Pancreas (tissue), 10 donors: ENCODE measurements at regions not wholly inside any gene's neighbourhood (a gene's known extent, or its start where the extent isn't known, plus 50 kb on each side); places are given as distances from the start of the nearest gene placed in this dataset.

Experiments used
- ATAC-seq, 4 donors: fragments of 200-7000 bp; cut with Tn5 transposase; one replicate each; pipeline versions ENCODE4 v1.8.0 to v1.9.1; 2020; ENCODE audit warnings: mild to moderate bottlenecking in 4 of 4, moderate library complexity in 4 of 4
- DNase-seq, 6 donors: peaks; one replicate each; pipeline ENCODE4 v3.0.0-alpha.2; 2020
- FAIRE-seq: peaks from 2 replicates; lab custom pipeline; 2012; peaks lifted over from hg19 to GRCh38; lab: Jason Lieb, UNC
- H3K27ac ChIP-seq, 4 donors: fragments of 200-600 bp; sonication (generic); 1 replicate in 3 of 4; 2 replicates in 1 of 4; pipeline versions ENCODE4 v1.5.0 to v1.8.0; 2020
- H3K27me3 ChIP-seq, 4 donors: fragments of 200-600 bp; one replicate each; pipeline ENCODE4 v1.8.0; 2021
- H3K36me3 ChIP-seq, 3 donors: fragments of 200-600 bp; sonication (generic) in 1 of 3; one replicate each; pipeline versions ENCODE4 v1.5.0 to v1.8.0; 2020 to 2021
- H3K4me1 ChIP-seq, 3 donors: fragments of 200-600 bp; one replicate each; pipeline ENCODE4 v1.8.0; 2021
- H3K4me3 ChIP-seq, 4 donors: fragments of 200-600 bp; sonication (generic) in 2 of 4; one replicate each; pipeline versions ENCODE4 v1.5.0 to v1.8.0; 2020 to 2021
- H3K9me3 ChIP-seq, 4 donors: fragments of 200-600 bp; one replicate each; pipeline ENCODE4 v1.8.0; 2021
- CTCF ChIP-seq, 4 donors: fragments of 200-600 bp; sonication (generic) in 3 of 4; IDR thresholded peaks; one replicate each; pipeline versions ENCODE4 v1.5.0 to v1.8.0; 2021; ENCODE audit warnings: antibody characterized with exemption in 4 of 4
- WGBS, 2 donors: extraction: QIAGEN DNeasy Blood & Tissue Kit; methylation state at CpG; one replicate each; pipeline ENCODE4 v1.1.7; 2013; 5-methylcytosine and 5-hydroxymethylcytosine counted together
- intact Hi-C, 3 donors: fragments of 100-400 bp; cut with DNase I; formaldehyde crosslinking; loops; one replicate each; pipeline versions ENCODE4 v1.11.1 to v1.14.2; 2022
- donor health status: healthy with polysubstance abuse.
- donor health status: DM: no; HTN: no; CAD: no; lungs with moderate emphysema.
- donor health status: DM: no; HTN: no; CAD: no.
- donor health status: control.
- donor health status: control.
- donor health status: Bipolar disorder and iron deficiency.
- donor health status: DM: yes; HTN: yes; CAD: no.
- donor health status: DM: no; HTN: no; CAD: no.
- donor health status: DM: no; HTN: no; CAD: no.
- donor health status: DM: yes; HTN: yes; CAD: no.

GRCh38 chr3:96430079-96430478 is 384.3 kb upstream of the EPHA6 start:
- Histone ChIP-seq H3K4me1 (no peaks in the 10 kb centered on the region), H3K36me3 (no peaks in the 10 kb centered on the region), H3K4me3 (no peak overlapping the region), H3K27me3 (no peaks in the 10 kb centered on the region), H3K9me3 (no peaks in the 10 kb centered on the region), H3K27ac (no peak overlapping the region)
- intact Hi-C loops = no loop called here
- FAIRE-seq (no peak), DNase-seq (no peak), ATAC-seq (peak in 1 of 4 donors; percentile 13)
- 31 to 43% methylated on average over 2 of the region's 2 CpGs for WGBS, 2 donors
- TF ChIP-seq CTCF (IDR thresholded peaks at IDR 0.05) = no peak

- intact Hi-C loops = no loop called here
- H3K9me3 ChIP-seq = no peaks in the 10 kb centered on the region
- FAIRE-seq = no peak
- no peak for DNase-seq
- 51 to 54% methylated on average over 2 of the region's 2 CpGs for WGBS, 2 donors
- no peak for TF ChIP-seq CTCF (IDR thresholded peaks at IDR 0.05)
- no peaks in the 10 kb centered on the region for H3K27me3 ChIP-seq
- no peaks in the 10 kb centered on the region for H3K4me1 ChIP-seq
- no peak overlapping the region for H3K27ac ChIP-seq
- H3K36me3 ChIP-seq = no peaks in the 10 kb centered on the region
- H3K4me3 ChIP-seq = no peak overlapping the region
- ATAC-seq = no peak
Measured at GRCh38 chr3:96434651-96435050, 379.7 kb upstream of the EPHA6 start.

- DNase-seq (no peak), ATAC-seq (no peak), FAIRE-seq (no peak)
- Histone ChIP-seq H3K4me3 (no peak overlapping the region), H3K27ac (no peak overlapping the region), H3K4me1 (no peaks in the 10 kb centered on the region), H3K27me3 (no peaks in the 10 kb centered on the region), H3K36me3 (no peaks in the 10 kb centered on the region), H3K9me3 (no peaks in the 10 kb centered on the region)
- intact Hi-C loops = no loop called here
- WGBS, 2 donors = 60 to 67% methylated on average over 1 of the region's 1 CpG
- TF ChIP-seq CTCF (IDR thresholded peaks at IDR 0.05) = no peak
Measured at GRCh38 chr3:96449346-96449745, 365.0 kb upstream of the EPHA6 start.

- H3K4me3 ChIP-seq = no peak overlapping the region
- intact Hi-C loops = no loop called here
- H3K9me3 ChIP-seq = no peaks in the 10 kb centered on the region
- H3K27ac ChIP-seq = no peak overlapping the region
- WGBS, 2 donors = 19 to 25% methylated on average over 4 of the region's 4 CpGs
- peak in 3 of 4 donors; percentile 37 to 66 (median 43) for ATAC-seq
- H3K36me3 ChIP-seq = no peaks in the 10 kb centered on the region
- TF ChIP-seq CTCF (IDR thresholded peaks at IDR 0.05) = no peak
- DNase-seq = no peak
- no peaks in the 10 kb centered on the region for H3K27me3 ChIP-seq
- no peak for FAIRE-seq
- H3K4me1 ChIP-seq = no peaks in the 10 kb centered on the region
Measured at GRCh38 chr3:96449803-96450202, 364.6 kb upstream of the EPHA6 start.

- 77 to 87% methylated on average over 2 of the region's 2 CpGs for WGBS, 2 donors
- DNase-seq (no peak), ATAC-seq (no peak), FAIRE-seq (no peak)
- no peaks in the 10 kb centered on the region for H3K4me1 ChIP-seq
- no peaks in the 10 kb centered on the region for H3K36me3 ChIP-seq
- H3K9me3 ChIP-seq = no peaks in the 10 kb centered on the region
- H3K27ac ChIP-seq = no peak overlapping the region
- TF ChIP-seq CTCF (IDR thresholded peaks at IDR 0.05) = no peak
- intact Hi-C loops = no loop called here
- H3K4me3 ChIP-seq = no peak overlapping the region
- H3K27me3 ChIP-seq = no peaks in the 10 kb centered on the region
Measured at GRCh38 chr3:96450699-96451098, 363.7 kb upstream of the EPHA6 start.
